ENCODE measurements at regions not wholly inside any gene's neighbourhood (a gene's known extent, or its start where the extent isn't known, plus 50 kb on each side); places are given as distances from the start of the nearest gene placed in this dataset.

GRCh38 chr20:62527781-62528180 is 52.0 kb upstream of the GATA5 start:
- in situ Hi-C loops (cut with HindIII; ENCODE audit: low sequenced_read_pairs): no loop called here
- no peak for DNase-seq (ENCODE audit: low read depth, low spot score)
- no peak overlapping the region for H3K4me3 ChIP-seq (ENCODE audit: low read depth, low read length)
- no peak for TF ChIP-seq CTCF (IDR thresholded peaks at IDR 0.05; ENCODE audit: low read depth, low read length)

DNA sequence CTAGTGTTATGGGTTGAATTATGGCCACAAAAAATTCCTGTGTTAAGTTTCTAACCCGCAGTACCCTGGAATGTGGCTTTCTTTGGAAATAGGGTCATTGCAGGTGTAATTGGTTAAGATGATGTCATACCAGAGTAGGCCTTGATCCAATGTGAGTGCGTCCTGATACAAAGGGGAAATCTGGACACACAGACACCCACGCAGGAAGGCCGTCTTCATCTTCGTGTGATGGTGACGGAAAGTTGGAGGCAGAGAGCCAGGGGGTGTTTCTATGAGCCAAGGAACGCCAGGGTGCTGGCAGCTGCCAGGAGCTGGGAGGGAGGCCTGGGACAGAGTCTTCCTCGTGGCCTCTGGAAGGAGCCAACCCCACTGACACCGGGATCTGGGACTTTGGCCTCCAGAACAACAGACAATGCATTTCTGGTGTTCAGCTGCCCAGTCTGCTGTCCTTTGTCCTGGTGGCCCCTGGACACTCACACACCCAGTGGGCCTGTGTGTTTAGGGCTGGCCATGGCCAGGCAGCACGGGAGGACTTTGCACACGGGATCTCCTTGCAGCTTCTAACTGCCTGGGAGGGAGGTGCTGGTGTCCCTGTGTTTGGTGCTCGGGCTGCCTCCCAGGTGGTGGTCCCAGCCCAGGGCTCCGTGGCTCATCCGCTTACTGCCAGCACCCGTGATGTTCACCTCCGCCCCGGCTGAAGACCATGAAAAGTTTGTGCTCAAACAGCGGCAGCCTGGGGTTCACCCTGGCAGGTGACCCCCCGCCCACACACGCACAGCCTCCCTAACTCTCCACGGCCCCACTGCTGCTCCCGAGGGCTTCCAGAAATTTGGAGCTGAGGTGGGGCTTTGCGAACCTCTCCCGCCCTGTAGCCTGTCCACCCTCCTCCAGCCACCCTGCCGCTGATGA is 53.4 kb upstream of the GATA5 start:
- in situ Hi-C loops (cut with HindIII; ENCODE audit: low sequenced_read_pairs): no loop called here
- no peak overlapping the region for H3K4me3 ChIP-seq (ENCODE audit: low read depth, low read length)
- DNase-seq (ENCODE audit: low read depth, low spot score): no peak
- no peak for TF ChIP-seq CTCF (IDR thresholded peaks at IDR 0.05; ENCODE audit: low read depth, low read length)

GRCh38 chr20:62529896-62530642 is 54.3 kb upstream of the GATA5 start:
- H3K4me3 ChIP-seq (ENCODE audit: low read depth, low read length): no peak overlapping the region
- no peak for TF ChIP-seq CTCF (IDR thresholded peaks at IDR 0.05; ENCODE audit: low read depth, low read length)
- no peak for DNase-seq (ENCODE audit: low read depth, low spot score)
- in situ Hi-C loops (cut with HindIII; ENCODE audit: low sequenced_read_pairs): no loop called here

DNA sequence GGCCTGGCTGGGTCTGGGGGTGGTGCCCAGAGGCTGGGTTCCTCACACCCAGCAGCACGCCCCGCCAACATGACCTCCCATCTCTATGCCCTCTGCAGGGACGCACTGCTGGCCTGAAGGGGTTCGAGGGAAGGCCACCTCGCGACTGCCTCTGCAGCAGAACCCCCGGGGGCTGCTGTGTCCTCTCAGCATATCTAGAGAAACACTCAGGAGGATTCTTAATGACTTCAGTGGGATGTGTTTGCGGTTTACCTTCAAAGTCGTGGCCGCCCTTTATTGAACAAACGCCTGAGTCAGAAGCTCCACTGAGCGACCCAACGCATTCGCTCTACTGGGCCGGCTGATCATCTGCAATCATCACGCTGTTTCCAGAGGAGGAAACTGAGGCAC is 54.8 kb upstream of the GATA5 start:
- DNase-seq (ENCODE audit: low read depth, low spot score): no peak
- in situ Hi-C loops (cut with HindIII; ENCODE audit: low sequenced_read_pairs): no loop called here
- no peak overlapping the region for H3K4me3 ChIP-seq (ENCODE audit: low read depth, low read length)
- no peak for TF ChIP-seq CTCF (IDR thresholded peaks at IDR 0.05; ENCODE audit: low read depth, low read length)

- no peak for DNase-seq (ENCODE audit: low read depth, low spot score)
- no peak overlapping the region for H3K4me3 ChIP-seq (ENCODE audit: low read depth, low read length)
- in situ Hi-C loops (cut with HindIII; ENCODE audit: low sequenced_read_pairs): no loop called here
- no peak for TF ChIP-seq CTCF (IDR thresholded peaks at IDR 0.05; ENCODE audit: low read depth, low read length)
Measured at GRCh38 chr20:62531046-62531838, 55.4 kb upstream of the GATA5 start.

DNA sequence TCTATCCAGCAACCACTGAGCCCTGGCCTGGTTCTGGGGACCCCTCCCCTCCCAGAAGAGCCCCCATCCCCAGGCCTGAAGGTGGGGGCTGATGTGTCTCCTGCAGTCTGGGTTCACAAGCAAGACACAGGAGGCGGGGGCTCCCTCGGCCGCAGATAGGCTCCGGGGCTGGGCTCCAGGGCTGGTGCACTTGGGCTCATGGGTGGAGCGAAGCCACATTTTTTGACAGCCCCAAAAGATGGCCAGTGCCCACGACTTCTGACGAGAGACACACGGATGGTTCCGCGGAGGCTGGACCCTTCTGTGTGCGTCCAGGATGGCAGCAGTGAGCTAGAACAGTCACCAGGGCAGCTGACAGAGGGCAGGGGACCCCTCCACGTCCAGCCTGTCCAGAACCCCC is 57.1 kb upstream of the GATA5 start:
- no peak overlapping the region for H3K4me3 ChIP-seq (ENCODE audit: low read depth, low read length)
- TF ChIP-seq CTCF (IDR thresholded peaks at IDR 0.05; ENCODE audit: low read depth, low read length): no peak
- in situ Hi-C loops (cut with HindIII; ENCODE audit: low sequenced_read_pairs): no loop called here
- no peak for DNase-seq (ENCODE audit: low read depth, low spot score)

All from astrocyte of the spinal cord (primary cell).